WTC11 (cell line): ENCODE measurements at regions not wholly inside any gene's neighbourhood (a gene's known extent, or its start where the extent isn't known, plus 50 kb on each side); places are given as distances from the start of the nearest gene placed in this dataset.

ENCODE experiments used
- ATAC-seq: fragments of 200-7000 bp; cut with Tn5 transposase; 2 replicates; pipeline ENCODE4 v1.10.0; 2021; ENCODE audit warnings: mild to moderate bottlenecking, moderate library complexity
- CTCF ChIA-PET: fragments of 300-600 bp; sonication (Branson Sonifier 250); formaldehyde crosslinking; loops from one replicate; lab custom pipeline; 2021; ENCODE audit warnings: antibody characterized with exemption; lab: Charles Lee
- POLR2A ChIA-PET: fragments of 350-600 bp; sonication (Branson Sonifier 250); formaldehyde crosslinking; loops from one replicate; lab custom pipeline; 2021; ENCODE audit warnings: antibody characterized with exemption; lab: Charles Lee
- DNase-seq: peaks from one replicate; pipeline ENCODE4 v3.0.0; 2021; ENCODE audit warnings: low spot score
- H3K27ac Mint-ChIP-seq: 2 replicates; pipeline ENCODE4 v1.8.0; 2021; ENCODE audit warnings: mixed read lengths
- H3K27me3 Mint-ChIP-seq: 2 replicates; pipeline ENCODE4 v1.8.0; 2021; ENCODE audit warnings: low read depth, mild to moderate bottlenecking, moderate library complexity, mixed read lengths
- H3K36me3 Mint-ChIP-seq: 2 replicates; pipeline ENCODE4 v1.8.0; 2021; ENCODE audit warnings: mixed read lengths
- H3K4me1 Mint-ChIP-seq: 2 replicates; pipeline ENCODE4 v1.8.0; 2022; ENCODE audit warnings: mixed read lengths
- H3K4me3 Mint-ChIP-seq: 2 replicates; pipeline ENCODE4 v1.8.0; 2021; ENCODE audit warnings: mild to moderate bottlenecking, moderate library complexity, mixed read lengths
- H3K9me3 Mint-ChIP-seq: 2 replicates; pipeline ENCODE4 v1.8.0; 2021; ENCODE audit warnings: mixed read lengths
- AR ChIP-seq: fragments of 250-450 bp; sonication (Bioruptor Pico); IDR thresholded peaks from 2 replicates; pipeline ENCODE4 v1.9.0; 2021; ENCODE audit warnings: mild to moderate bottlenecking
- ETV6 ChIP-seq: sonication (generic); formaldehyde crosslinking; IDR thresholded peaks from 2 replicates; pipeline ENCODE4 v1.8.1; 2022; ENCODE audit warnings: mild to moderate bottlenecking, missing genetic modification reagents
- FOXK1 ChIP-seq: sonication (generic); formaldehyde crosslinking; IDR thresholded peaks from 2 replicates; pipeline ENCODE4 v1.8.0; 2022; ENCODE audit warnings: mild to moderate bottlenecking, moderate library complexity, missing genetic modification reagents
- HMGA2 ChIP-seq: fragments of 250-450 bp; sonication (Bioruptor Pico); IDR thresholded peaks from 2 replicates; pipeline ENCODE4 v1.4.0; 2021; ENCODE audit warnings: mild to moderate bottlenecking, moderate library complexity
- KAT7 ChIP-seq: sonication (generic); formaldehyde crosslinking; IDR thresholded peaks from 2 replicates; pipeline ENCODE4 v1.8.1; 2023; ENCODE audit warnings: missing genetic modification reagents, mild to moderate bottlenecking, borderline replicate concordance
- MXD4 ChIP-seq: fragments of 250-450 bp; sonication (Bioruptor Pico); IDR thresholded peaks from 2 replicates; pipeline ENCODE4 v1.8.0; 2021; ENCODE audit warnings: mild to moderate bottlenecking, moderate library complexity, borderline replicate concordance
- NR1H2 ChIP-seq: sonication (generic); formaldehyde crosslinking; IDR thresholded peaks from 2 replicates; pipeline ENCODE4 v1.9.0; 2021; ENCODE audit warnings: mild to moderate bottlenecking, moderate library complexity, missing genetic modification reagents
- NR2C2 ChIP-seq: sonication (generic); formaldehyde crosslinking; IDR thresholded peaks from 2 replicates; pipeline ENCODE4 v1.8.0; 2022; ENCODE audit warnings: mild to moderate bottlenecking, missing genetic modification reagents
- PRRX2 ChIP-seq: fragments of 250-450 bp; sonication (Bioruptor Pico); IDR thresholded peaks from 2 replicates; pipeline ENCODE4 v1.8.0; 2021; ENCODE audit warnings: mild to moderate bottlenecking
- SMAD4 ChIP-seq: sonication (generic); formaldehyde crosslinking; IDR thresholded peaks from 2 replicates; pipeline ENCODE4 v1.8.0; 2022; ENCODE audit warnings: mild to moderate bottlenecking, missing genetic modification reagents
- TEAD4 ChIP-seq: sonication (generic); formaldehyde crosslinking; IDR thresholded peaks from 2 replicates; pipeline ENCODE4 v1.8.0; 2022; ENCODE audit warnings: mild to moderate bottlenecking, missing genetic modification reagents
- ZNF263 ChIP-seq: sonication (generic); formaldehyde crosslinking; IDR thresholded peaks from 2 replicates; pipeline ENCODE4 v1.8.1; 2022; ENCODE audit warnings: low read depth, mild to moderate bottlenecking, moderate library complexity, missing genetic modification reagents
- ZNF317 ChIP-seq: sonication (generic); formaldehyde crosslinking; IDR thresholded peaks from 2 replicates; pipeline ENCODE4 v1.8.1; 2023; ENCODE audit warnings: low read depth, mild to moderate bottlenecking, moderate library complexity, missing genetic modification reagents, borderline replicate concordance
- TF ChIP-seq, protein P1 (sequence below): sonication (generic); formaldehyde crosslinking; IDR thresholded peaks from 2 replicates; pipeline ENCODE4 v1.8.1; 2022; ENCODE audit warnings: mild to moderate bottlenecking, moderate library complexity, missing genetic modification reagents
- TF ChIP-seq, protein P2 (sequence below): fragments of 250-450 bp; sonication (Bioruptor Pico); IDR thresholded peaks from 2 replicates; pipeline ENCODE4 v2.1.2; 2022; ENCODE audit warnings: mild to moderate bottlenecking, moderate library complexity
- TF ChIP-seq, protein P3 (sequence below): fragments of 200-600 bp; IDR thresholded peaks from 2 replicates; pipeline ENCODE4 v1.8.0; 2022; ENCODE audit warnings: antibody characterized with exemption
- TF ChIP-seq, protein P4 (sequence below): fragments of 250-450 bp; sonication (Bioruptor Pico); conservative IDR thresholded peaks from 2 replicates; pipeline ENCODE4 v1.9.0; 2021; ENCODE audit warnings: mild to moderate bottlenecking
- TF ChIP-seq, protein P5 (sequence below): sonication (generic); formaldehyde crosslinking; conservative IDR thresholded peaks from 2 replicates; pipeline ENCODE4 v1.8.1; 2023; ENCODE audit warnings: mild to moderate bottlenecking, low read depth, missing genetic modification reagents, moderate library complexity

DNA sequence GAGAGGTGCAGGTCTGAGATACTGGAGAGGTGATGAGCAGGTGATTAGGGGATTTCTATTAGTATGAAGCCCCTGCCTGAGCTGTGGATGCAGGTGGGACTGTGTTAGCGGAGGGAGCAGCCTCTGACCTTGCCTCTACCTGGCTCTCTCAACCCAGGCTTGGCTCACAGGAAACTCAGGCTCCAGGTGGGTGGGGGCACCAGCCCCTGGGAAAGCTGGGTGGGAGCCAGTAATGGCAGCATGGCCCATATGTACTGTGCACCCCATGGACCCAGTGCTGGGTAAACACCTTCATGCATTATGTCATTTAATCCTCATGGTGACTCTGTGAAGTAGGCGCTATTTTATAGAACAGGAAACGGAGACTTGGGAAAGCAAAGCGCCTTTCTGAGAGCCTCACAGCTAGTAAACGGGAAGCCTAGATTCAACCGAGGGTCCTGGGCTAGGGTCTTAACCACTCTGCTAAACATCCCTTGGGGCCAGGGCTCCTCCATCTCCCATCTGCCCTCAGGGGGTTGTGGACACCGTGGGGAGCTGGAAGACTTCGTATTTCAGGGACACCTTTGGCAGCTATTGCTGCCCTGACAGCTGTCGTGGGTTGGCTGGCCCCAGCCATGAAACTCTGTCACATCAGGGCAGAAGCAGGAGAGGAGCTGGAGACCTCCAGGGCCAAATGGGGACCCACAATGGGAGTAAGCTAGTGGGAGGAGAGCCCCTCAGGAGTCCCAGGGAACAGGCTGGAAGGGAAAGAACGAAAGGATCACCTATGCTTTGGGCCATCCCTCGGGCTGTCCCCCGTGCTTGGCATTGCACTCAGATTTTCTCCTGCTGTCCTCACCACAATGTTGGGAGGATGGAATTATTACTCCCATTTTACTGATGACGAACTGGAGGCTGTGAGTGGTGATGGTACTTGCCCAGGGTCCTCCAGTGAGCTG, 59.6 kb upstream of the CSF3R start:
- TF ChIP-seq, protein P1, sequence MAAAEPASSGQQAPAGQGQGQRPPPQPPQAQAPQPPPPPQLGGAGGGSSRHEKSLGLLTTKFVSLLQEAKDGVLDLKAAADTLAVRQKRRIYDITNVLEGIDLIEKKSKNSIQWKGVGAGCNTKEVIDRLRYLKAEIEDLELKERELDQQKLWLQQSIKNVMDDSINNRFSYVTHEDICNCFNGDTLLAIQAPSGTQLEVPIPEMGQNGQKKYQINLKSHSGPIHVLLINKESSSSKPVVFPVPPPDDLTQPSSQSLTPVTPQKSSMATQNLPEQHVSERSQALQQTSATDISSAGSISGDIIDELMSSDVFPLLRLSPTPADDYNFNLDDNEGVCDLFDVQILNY (CRISPR knock-in tag) = no peak
- TF ChIP-seq ZNF263 (CRISPR knock-in tag) (no peak), TEAD4 (CRISPR knock-in tag) (no peak)
- ATAC-seq (no peak; the same call in 1 of the 2 replicates), DNase-seq (no peak)
- Mint-ChIP-seq H3K4me1 (no peaks in the 10 kb centered on the region), H3K27me3 (peaks cover 10% of the 10 kb centered on the region), H3K36me3 (no peaks in the 10 kb centered on the region), H3K27ac (no peak overlapping the region), H3K9me3 (no peaks in the 10 kb centered on the region), H3K4me3 (no peak overlapping the region)
- ChIA-PET CTCF (interaction anchor here (0.6 to 4.6 kb wide), 29 partner anchors 8 to 943 kb away, joined by 3 to 38 read pairs (median 3); partner anchors contain the start of genes EVA1B, OSCP1 and SH3D21), POLR2A (no interaction called here)

DNA sequence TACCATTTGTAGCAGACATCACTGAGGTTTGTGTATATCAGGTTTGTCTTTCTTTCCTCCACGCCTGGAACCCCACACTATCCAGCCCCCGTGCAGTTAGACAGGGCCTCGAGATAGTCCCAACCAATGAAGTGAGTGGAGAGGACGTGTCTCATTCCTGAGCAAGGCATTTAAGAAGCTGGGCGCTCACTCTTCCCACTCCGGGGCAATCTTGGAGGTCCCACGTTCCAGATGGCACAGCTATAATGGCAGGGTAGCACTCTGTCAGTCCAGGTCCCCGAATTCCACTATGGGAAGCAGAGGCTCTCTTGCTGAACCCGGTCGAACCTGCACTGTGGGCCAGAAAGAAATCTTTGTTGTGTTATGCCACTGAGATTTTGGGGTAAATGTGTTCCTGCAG, 57.3 kb upstream of the CSF3R start:
- H3K36me3 Mint-ChIP-seq = no peaks in the 10 kb centered on the region
- H3K9me3 Mint-ChIP-seq = no peaks in the 10 kb centered on the region
- H3K27ac Mint-ChIP-seq = no peak overlapping the region
- no peak overlapping the region for H3K4me3 Mint-ChIP-seq
- POLR2A ChIA-PET = no interaction called here
- CTCF ChIA-PET = interaction anchor here (1.9 kb wide), 1 partner anchor 24 kb away, joined by 4 read pairs; no protein-coding TSS in a partner anchor
- peaks cover 4% of the 10 kb centered on the region; the same call in 1 of the 2 replicates for H3K4me1 Mint-ChIP-seq
- ATAC-seq (no peak), DNase-seq (no peak)
- H3K27me3 Mint-ChIP-seq = no peaks in the 10 kb centered on the region
- TF ChIP-seq SMAD4 (CRISPR knock-in tag) (no peak), ZNF317 (CRISPR knock-in tag) (no peak), ZNF263 (CRISPR knock-in tag) (no peak), FOXK1 (CRISPR knock-in tag) (no peak), PRRX2 (CRISPR knock-in tag) (no peak), HMGA2 (CRISPR knock-in tag) (no peak)
- TF ChIP-seq, protein P2, sequence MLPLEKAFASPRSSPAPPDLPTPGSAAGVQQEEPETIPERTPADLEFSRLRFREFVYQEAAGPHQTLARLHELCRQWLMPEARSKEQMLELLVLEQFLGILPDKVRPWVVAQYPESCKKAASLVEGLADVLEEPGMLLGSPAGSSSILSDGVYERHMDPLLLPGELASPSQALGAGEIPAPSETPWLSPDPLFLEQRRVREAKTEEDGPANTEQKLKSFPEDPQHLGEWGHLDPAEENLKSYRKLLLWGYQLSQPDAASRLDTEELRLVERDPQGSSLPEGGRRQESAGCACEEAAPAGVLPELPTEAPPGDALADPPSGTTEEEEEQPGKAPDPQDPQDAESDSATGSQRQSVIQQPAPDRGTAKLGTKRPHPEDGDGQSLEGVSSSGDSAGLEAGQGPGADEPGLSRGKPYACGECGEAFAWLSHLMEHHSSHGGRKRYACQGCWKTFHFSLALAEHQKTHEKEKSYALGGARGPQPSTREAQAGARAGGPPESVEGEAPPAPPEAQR (CRISPR knock-in tag) = no peak
- TF ChIP-seq, protein P3, sequence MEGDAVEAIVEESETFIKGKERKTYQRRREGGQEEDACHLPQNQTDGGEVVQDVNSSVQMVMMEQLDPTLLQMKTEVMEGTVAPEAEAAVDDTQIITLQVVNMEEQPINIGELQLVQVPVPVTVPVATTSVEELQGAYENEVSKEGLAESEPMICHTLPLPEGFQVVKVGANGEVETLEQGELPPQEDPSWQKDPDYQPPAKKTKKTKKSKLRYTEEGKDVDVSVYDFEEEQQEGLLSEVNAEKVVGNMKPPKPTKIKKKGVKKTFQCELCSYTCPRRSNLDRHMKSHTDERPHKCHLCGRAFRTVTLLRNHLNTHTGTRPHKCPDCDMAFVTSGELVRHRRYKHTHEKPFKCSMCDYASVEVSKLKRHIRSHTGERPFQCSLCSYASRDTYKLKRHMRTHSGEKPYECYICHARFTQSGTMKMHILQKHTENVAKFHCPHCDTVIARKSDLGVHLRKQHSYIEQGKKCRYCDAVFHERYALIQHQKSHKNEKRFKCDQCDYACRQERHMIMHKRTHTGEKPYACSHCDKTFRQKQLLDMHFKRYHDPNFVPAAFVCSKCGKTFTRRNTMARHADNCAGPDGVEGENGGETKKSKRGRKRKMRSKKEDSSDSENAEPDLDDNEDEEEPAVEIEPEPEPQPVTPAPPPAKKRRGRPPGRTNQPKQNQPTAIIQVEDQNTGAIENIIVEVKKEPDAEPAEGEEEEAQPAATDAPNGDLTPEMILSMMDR = no peak
- TF ChIP-seq, protein P4, sequence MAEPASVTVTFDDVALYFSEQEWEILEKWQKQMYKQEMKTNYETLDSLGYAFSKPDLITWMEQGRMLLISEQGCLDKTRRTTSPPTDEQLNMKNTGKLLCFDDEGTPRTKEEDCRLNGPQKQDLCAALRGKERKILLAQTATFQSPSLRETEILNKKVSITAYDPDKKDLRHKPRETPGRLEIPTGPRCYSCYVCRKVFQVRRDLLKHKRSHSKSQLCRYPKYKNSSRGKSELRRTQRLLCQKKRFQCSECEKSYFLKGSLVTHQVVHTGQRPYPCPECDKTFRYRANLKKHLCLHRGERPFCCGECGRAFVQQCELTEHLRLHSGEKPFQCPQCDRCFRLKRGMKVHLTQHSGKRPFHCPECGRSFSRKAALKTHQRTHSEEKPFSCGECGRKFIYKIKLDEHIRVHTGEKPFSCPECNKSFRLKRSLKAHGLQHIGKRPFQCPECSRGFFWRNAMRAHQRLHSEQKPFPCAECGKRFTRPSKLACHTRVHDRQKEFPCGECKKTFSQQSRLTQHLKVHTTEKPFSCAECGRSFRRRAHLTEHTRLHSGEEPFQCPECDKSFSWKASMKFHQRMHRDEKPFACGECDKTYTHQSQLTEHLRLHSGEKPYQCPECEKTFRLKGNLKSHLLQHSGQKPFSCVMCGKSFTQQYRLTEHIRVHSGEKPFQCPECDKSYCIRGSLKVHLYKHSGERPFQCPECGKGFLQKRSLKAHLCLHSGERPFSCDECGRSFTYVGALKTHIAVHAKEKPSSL = no peak
- TF ChIP-seq, all 79 proteins: peak for 0

DNA sequence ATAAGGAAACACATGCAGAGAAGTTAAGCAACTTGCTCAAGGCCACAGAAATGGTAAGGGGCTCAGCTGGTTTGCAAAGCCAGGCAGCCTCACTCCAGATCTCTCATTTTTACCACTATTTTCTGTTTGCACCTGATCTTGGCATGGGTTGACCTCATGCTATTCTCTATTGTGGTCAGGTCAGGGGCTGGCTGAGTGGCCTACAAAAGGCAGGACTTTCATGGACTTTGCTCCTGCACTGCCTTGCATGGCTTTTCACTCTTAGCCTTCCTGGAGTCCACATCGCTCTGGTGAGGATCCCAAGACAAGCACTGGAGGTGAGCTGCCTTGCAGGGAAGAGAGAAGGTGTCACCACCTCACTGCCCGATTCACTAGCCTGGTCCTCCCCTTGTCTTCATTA, 56.8 kb upstream of the CSF3R start:
- Mint-ChIP-seq H3K4me3 (no peak overlapping the region), H3K9me3 (no peaks in the 10 kb centered on the region), H3K27ac (no peak overlapping the region), H3K27me3 (no peaks in the 10 kb centered on the region), H3K4me1 (peaks cover 4% of the 10 kb centered on the region; the same call in 1 of the 2 replicates), H3K36me3 (no peaks in the 10 kb centered on the region)
- POLR2A ChIA-PET = no interaction called here
- DNase-seq (no peak), ATAC-seq (no peak)
- CTCF ChIA-PET = interaction anchor here (1.9 kb wide), 1 partner anchor 24 kb away, joined by 4 read pairs; no protein-coding TSS in a partner anchor
- no peak for TF ChIP-seq NR1H2
- no peak for TF ChIP-seq PRRX2 (CRISPR knock-in tag)
- TF ChIP-seq, protein P5, sequence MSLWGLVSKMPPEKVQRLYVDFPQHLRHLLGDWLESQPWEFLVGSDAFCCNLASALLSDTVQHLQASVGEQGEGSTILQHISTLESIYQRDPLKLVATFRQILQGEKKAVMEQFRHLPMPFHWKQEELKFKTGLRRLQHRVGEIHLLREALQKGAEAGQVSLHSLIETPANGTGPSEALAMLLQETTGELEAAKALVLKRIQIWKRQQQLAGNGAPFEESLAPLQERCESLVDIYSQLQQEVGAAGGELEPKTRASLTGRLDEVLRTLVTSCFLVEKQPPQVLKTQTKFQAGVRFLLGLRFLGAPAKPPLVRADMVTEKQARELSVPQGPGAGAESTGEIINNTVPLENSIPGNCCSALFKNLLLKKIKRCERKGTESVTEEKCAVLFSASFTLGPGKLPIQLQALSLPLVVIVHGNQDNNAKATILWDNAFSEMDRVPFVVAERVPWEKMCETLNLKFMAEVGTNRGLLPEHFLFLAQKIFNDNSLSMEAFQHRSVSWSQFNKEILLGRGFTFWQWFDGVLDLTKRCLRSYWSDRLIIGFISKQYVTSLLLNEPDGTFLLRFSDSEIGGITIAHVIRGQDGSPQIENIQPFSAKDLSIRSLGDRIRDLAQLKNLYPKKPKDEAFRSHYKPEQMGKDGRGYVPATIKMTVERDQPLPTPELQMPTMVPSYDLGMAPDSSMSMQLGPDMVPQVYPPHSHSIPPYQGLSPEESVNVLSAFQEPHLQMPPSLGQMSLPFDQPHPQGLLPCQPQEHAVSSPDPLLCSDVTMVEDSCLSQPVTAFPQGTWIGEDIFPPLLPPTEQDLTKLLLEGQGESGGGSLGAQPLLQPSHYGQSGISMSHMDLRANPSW (CRISPR knock-in tag) = no peak
- TF ChIP-seq NR2C2 (CRISPR knock-in tag) = no peak
- TF ChIP-seq MXD4 = no peak
- no peak for TF ChIP-seq ETV6 (CRISPR knock-in tag)
- TF ChIP-seq AR (CRISPR knock-in tag) = no peak
- TF ChIP-seq KAT7 (CRISPR knock-in tag) = no peak
